HCT116 (cell line): ENCODE measurements at regions not wholly inside any gene's neighbourhood (a gene's known extent, or its start where the extent isn't known, plus 50 kb on each side); places are given as distances from the start of the nearest gene placed in this dataset.

Experiments used
- ATAC-seq: fragments of 200-7000 bp; cut with Tn5 transposase; 2 replicates; pipeline ENCODE4 v1.9.1; 2020; ENCODE audit warnings: mild to moderate bottlenecking, moderate library complexity
- BruUV-seq: library from RNA; stranded (reverse); fragments of 400-500 nt; replicated peaks from 2 replicates; lab custom pipeline; 2021; lab: Mats Ljungman, UMichigan
- CTCF ChIA-PET: fragments of 300-600 bp; sonication (Branson Sonifier 250); formaldehyde crosslinking; loops from one replicate; lab custom pipeline; 2021; ENCODE audit warnings: antibody characterized with exemption; lab: Charles Lee
- POLR2A ChIA-PET: fragments of 300-600, 350-600 bp; sonication (Branson Sonifier 250); formaldehyde crosslinking; loops from one replicate; lab custom pipeline; 2021; ENCODE audit warnings: antibody characterized with exemption; lab: Charles Lee
- RAD21 ChIA-PET, 2 experiments: fragments of 300-600 bp; sonication (Branson Sonifier 250); formaldehyde crosslinking; loops; one replicate each; lab custom pipeline; 2023; ENCODE audit warnings: low total read pairs in 2 of 2; ENCODE audit not compliant: uncharacterized antibody in 2 of 2, unreplicated experiment in 2 of 2, low non-redundant PET in 1 of 2; lab: Charles Lee
- DNase-seq: peaks from one replicate; pipeline ENCODE4 v3.0.0-alpha.2; 2010; ENCODE audit warnings: low read depth, low spot score
- H2AFZ ChIP-seq: fragments of 200-600 bp; shearing (Covaris generic), sonication (generic); 2 replicates; pipeline ENCODE4 v1.6.1; 2017; ENCODE audit warnings: low read depth, mixed run types, mixed read lengths, antibody characterized with exemption, low read length; ENCODE audit not compliant: poor library complexity, severe bottlenecking
- H3K27ac ChIP-seq: 2 replicates; pipeline ENCODE4 v1.5.1; 2012; ENCODE audit warnings: low read depth, low read length
- H3K27me3 ChIP-seq: fragments of 200-600 bp; sonication (generic); 2 replicates; pipeline ENCODE4 v1.6.1; 2016; ENCODE audit warnings: mixed run types, low read length, mixed read lengths; ENCODE audit not compliant: insufficient read depth
- H3K36me3 ChIP-seq, 2 experiments: fragments of 200-500 bp in 1 of 2; fragments of 200-600 bp in 1 of 2; sonication (Bioruptor generic) in 1 of 2; sonication (generic) in 1 of 2; 2 replicates each; pipeline versions ENCODE4 v1.5.1 to v1.6.1; 2014 to 2016; ENCODE audit warnings: low read length in 2 of 2, inconsistent platforms in 1 of 2, mixed read lengths in 1 of 2, mixed run types in 1 of 2; ENCODE audit not compliant: insufficient read depth in 2 of 2, control insufficient read depth in 1 of 2
- H3K4me1 ChIP-seq, 2 experiments: fragments of 200-600 bp in 1 of 2; sonication (generic) in 1 of 2; 2 replicates each; pipeline versions ENCODE4 v1.5.1 to v1.6.1; 2012 to 2017; ENCODE audit warnings: low read length in 2 of 2, inconsistent platforms in 1 of 2, mild to moderate bottlenecking in 1 of 2, mixed read lengths in 1 of 2, mixed run types in 1 of 2, moderate library complexity in 1 of 2; ENCODE audit not compliant: insufficient read depth in 2 of 2, control insufficient read depth in 1 of 2
- H3K4me2 ChIP-seq: fragments of 200-600 bp; sonication (generic); 2 replicates; pipeline ENCODE4 v1.6.1; 2017; ENCODE audit warnings: mixed run types, low read length, mixed read lengths
- H3K4me3 ChIP-seq, 2 experiments: fragments of 200-600 bp in 1 of 2; sonication (generic) in 1 of 2; replicated peaks in 1 of 2; 2 replicates each; pipeline ENCODE4 v1.5.1; 2011 to 2016; ENCODE audit warnings: low read length in 2 of 2, control low read depth in 1 of 2, low read depth in 1 of 2, mild to moderate bottlenecking in 1 of 2, mixed read lengths in 1 of 2, mixed run types in 1 of 2
- H3K79me2 ChIP-seq: fragments of 200-600 bp; sonication (generic); 2 replicates; pipeline ENCODE4 v1.6.1; 2017; ENCODE audit warnings: mild to moderate bottlenecking, mixed run types, low read length, moderate library complexity, mixed read lengths; ENCODE audit not compliant: insufficient read depth
- H3K9ac ChIP-seq: fragments of 200-600 bp; sonication (generic); 2 replicates; pipeline ENCODE4 v1.6.1; 2016; ENCODE audit warnings: low read length, mixed read lengths
- H3K9me2 ChIP-seq: fragments of 200-600 bp; sonication (generic), shearing (Covaris generic); 2 replicates; pipeline ENCODE4 v1.6.1; 2017; ENCODE audit warnings: mixed run types, mild to moderate bottlenecking, moderate library complexity; ENCODE audit not compliant: insufficient read depth
- H3K9me3 ChIP-seq, 2 experiments: fragments of 200-500 bp in 1 of 2; fragments of 200-600 bp in 1 of 2; sonication (Bioruptor generic) in 1 of 2; sonication (generic) in 1 of 2; 2 replicates each; pipeline ENCODE4 v1.6.1; 2014 to 2017; ENCODE audit warnings: low read length in 2 of 2, mixed read lengths in 2 of 2, inconsistent platforms in 1 of 2, low read depth in 1 of 2, mild to moderate bottlenecking in 1 of 2, mixed run types in 1 of 2, moderate library complexity in 1 of 2; ENCODE audit not compliant: control insufficient read depth in 1 of 2, insufficient read depth in 1 of 2
- H4K20me1 ChIP-seq: fragments of 200-600 bp; sonication (generic), shearing (Covaris generic); 2 replicates; pipeline ENCODE4 v1.6.1; 2017; ENCODE audit warnings: mixed run types, mild to moderate bottlenecking, moderate library complexity; ENCODE audit not compliant: insufficient read depth
- CBX3 ChIP-seq: IDR thresholded peaks from 2 replicates; pipeline ENCODE4 v1.6.1; 2012; ENCODE audit warnings: low read depth
- CEBPB ChIP-seq: IDR thresholded peaks from 2 replicates; pipeline ENCODE4 v1.6.1; 2012; ENCODE audit warnings: low read depth
- EGR1 ChIP-seq: IDR thresholded peaks from 2 replicates; pipeline ENCODE4 v1.6.1; 2012; ENCODE audit warnings: low read depth
- ELF1 ChIP-seq: IDR thresholded peaks from 2 replicates; pipeline ENCODE4 v1.6.1; 2012; ENCODE audit warnings: low read depth, borderline replicate concordance
- EZH2 ChIP-seq: fragments of 200-600 bp; sonication (generic); IDR thresholded peaks from 2 replicates; pipeline ENCODE4 v1.6.1; 2017; ENCODE audit warnings: antibody characterized with exemption, mixed run types
- EZH2phosphoT487 ChIP-seq: fragments of 200-600 bp; IDR thresholded peaks from 2 replicates; pipeline ENCODE4 v1.6.1; 2018; ENCODE audit warnings: antibody characterized with exemption, borderline replicate concordance
- POLR2A ChIP-seq: IDR thresholded peaks from 2 replicates; pipeline ENCODE4 v1.7.0; 2011; ENCODE audit warnings: borderline replicate concordance; ENCODE audit not compliant: insufficient read depth, insufficient read length; ENCODE audit errors: extremely low read depth
- POLR2AphosphoS5 ChIP-seq: IDR thresholded peaks from 2 replicates; pipeline ENCODE4 v1.6.1; 2011; ENCODE audit warnings: mild to moderate bottlenecking, low read depth, low read length, moderate library complexity
- RAD21 ChIP-seq: IDR thresholded peaks from 2 replicates; pipeline ENCODE4 v1.6.1; 2012; ENCODE audit warnings: low read depth, mild to moderate bottlenecking
- SRF ChIP-seq: IDR thresholded peaks from 2 replicates; pipeline ENCODE4 v1.6.1; 2012; ENCODE audit warnings: low read depth
- YY1 ChIP-seq: IDR thresholded peaks from 2 replicates; pipeline ENCODE4 v1.6.1; 2011; ENCODE audit warnings: low read length, low read depth, moderate library complexity, mild to moderate bottlenecking; ENCODE audit not compliant: insufficient replicate concordance; ENCODE audit errors: extremely low read depth
- intact Hi-C: fragments of 100-400 bp; cut with micrococcal nuclease; formaldehyde crosslinking; loops from 2 replicates; pipeline ENCODE4 v1.10.0; 2022
- TF ChIP-seq, protein P1 (sequence below): IDR thresholded peaks from 2 replicates; pipeline ENCODE4 v1.6.1; 2011; ENCODE audit warnings: mild to moderate bottlenecking, low read length, moderate library complexity; ENCODE audit not compliant: insufficient replicate concordance; ENCODE audit errors: extremely low read depth
- TF ChIP-seq, protein P2 (sequence below): IDR thresholded peaks from 2 replicates; pipeline ENCODE4 v1.6.1; 2012

DNA sequence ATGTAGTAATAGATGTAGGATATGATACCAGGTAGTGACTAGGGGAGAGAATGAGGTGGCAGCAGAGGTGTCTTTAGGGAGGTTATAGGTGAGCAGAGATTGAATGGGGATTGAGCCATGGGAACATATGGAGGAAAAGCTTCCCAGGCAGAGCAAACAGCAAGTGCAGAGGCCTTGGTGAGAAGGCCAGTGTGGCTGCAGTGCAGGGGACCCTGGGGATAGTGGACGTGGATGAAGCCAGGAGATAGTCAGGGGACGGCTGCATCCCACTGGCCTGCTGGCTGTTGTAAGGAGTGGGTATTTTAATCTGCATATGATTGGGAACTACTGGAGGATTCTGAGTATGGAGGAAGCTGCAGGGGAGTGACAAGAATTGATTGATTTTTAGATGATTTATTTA is 62.7 kb upstream of the TRAK1 start:
- H2AFZ ChIP-seq, result no peak overlapping the region
- CTCF ChIA-PET, result no interaction called here
- no TSS peak for BruUV-seq
- H3K79me2 ChIP-seq, result peaks cover 65% of the 10 kb centered on the region
- peaks cover 24 to 44% of the 10 kb centered on the region in 2 experiments for H3K4me1 ChIP-seq
- no peak overlapping the region for H3K4me3 ChIP-seq
- H3K9me2 ChIP-seq, result no peaks in the 10 kb centered on the region
- no peak for ATAC-seq
- POLR2A ChIA-PET, result no interaction called here
- no peaks in the 10 kb centered on the region for H3K9me3 ChIP-seq
- no peak overlapping the region for H3K4me2 ChIP-seq
- TF ChIP-seq POLR2A (no peak), CBX3 (no peak), ELF1 (no peak), SRF (no peak), POLR2AphosphoS5 (no peak), YY1 (no peak), EZH2 (no peak), EGR1 (no peak), CEBPB (no peak), EZH2phosphoT487 (no peak), RAD21 (no peak)
- TF ChIP-seq, protein P1, sequence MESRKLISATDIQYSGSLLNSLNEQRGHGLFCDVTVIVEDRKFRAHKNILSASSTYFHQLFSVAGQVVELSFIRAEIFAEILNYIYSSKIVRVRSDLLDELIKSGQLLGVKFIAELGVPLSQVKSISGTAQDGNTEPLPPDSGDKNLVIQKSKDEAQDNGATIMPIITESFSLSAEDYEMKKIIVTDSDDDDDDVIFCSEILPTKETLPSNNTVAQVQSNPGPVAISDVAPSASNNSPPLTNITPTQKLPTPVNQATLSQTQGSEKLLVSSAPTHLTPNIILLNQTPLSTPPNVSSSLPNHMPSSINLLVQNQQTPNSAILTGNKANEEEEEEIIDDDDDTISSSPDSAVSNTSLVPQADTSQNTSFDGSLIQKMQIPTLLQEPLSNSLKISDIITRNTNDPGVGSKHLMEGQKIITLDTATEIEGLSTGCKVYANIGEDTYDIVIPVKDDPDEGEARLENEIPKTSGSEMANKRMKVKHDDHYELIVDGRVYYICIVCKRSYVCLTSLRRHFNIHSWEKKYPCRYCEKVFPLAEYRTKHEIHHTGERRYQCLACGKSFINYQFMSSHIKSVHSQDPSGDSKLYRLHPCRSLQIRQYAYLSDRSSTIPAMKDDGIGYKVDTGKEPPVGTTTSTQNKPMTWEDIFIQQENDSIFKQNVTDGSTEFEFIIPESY, result no peak
- TF ChIP-seq, protein P2, sequence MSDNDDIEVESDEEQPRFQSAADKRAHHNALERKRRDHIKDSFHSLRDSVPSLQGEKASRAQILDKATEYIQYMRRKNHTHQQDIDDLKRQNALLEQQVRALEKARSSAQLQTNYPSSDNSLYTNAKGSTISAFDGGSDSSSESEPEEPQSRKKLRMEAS, result no peak
- H3K27ac ChIP-seq, result no peak overlapping the region
- H3K36me3 ChIP-seq, result no peaks in the 10 kb centered on the region
- no peaks in the 10 kb centered on the region for H3K27me3 ChIP-seq
- DNase-seq, result no peak
- intact Hi-C loops, result no loop called here
- H4K20me1 ChIP-seq, result no peaks in the 10 kb centered on the region
- H3K9ac ChIP-seq, result no peak overlapping the region
- RAD21 ChIA-PET, result no interaction called here
